ENCODE measurements at regions not wholly inside any gene's neighbourhood (a gene's known extent, or its start where the extent isn't known, plus 50 kb on each side); places are given as distances from the start of the nearest gene placed in this dataset.
A peak's percentile ranks its signal among the peaks of the same experiment; 100 is the strongest.
"Not testable (repeated sequence)": the region's sequence is repeated elsewhere in the genome, so short reads cannot be mapped to it uniquely, and the experiment has no call there.

- DNase-seq (no peak), ATAC-seq (no peak)
- Mint-ChIP-seq H3K27ac (no peak overlapping the region), H3K9me3 (peaks cover 0 to 8% (median 3%) of the 10 kb centered on the region in 9 donors), H3K4me3 (no peak overlapping the region), H3K4me1 (no peaks in the 10 kb centered on the region), H3K36me3 (no peaks in the 10 kb centered on the region), H3K27me3 (no peaks in the 10 kb centered on the region)
- POLR2A ChIA-PET: no interaction called here
Measured at GRCh38 chr2:52520644-52521043, 1247.0 kb upstream of the CHAC2 start.

DNA sequence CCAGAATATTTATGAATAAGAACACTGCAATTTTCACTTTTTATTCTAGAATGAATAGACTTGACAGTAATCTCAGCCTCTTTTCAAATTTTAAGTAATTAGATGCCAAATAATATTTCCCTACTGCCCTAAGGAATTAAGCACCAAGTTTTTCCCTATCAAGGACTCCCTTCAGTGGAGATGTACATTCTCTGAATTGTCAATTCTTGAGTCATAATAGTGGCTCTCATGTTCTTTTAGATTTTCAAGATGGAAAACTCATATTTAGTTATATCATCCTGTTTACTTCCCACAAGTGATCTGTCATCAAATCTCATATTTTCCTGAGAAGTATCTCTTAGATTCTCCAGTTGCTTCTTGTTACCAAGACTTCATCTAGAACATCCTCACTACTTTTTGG lies 1248.9 kb upstream of the CHAC2 start:
- Mint-ChIP-seq H3K4me1 (no peaks in the 10 kb centered on the region), H3K9me3 (peaks cover 0 to 14% (median 3%) of the 10 kb centered on the region in 9 donors), H3K4me3 (no peak overlapping the region), H3K36me3 (no peaks in the 10 kb centered on the region), H3K27ac (no peak overlapping the region), H3K27me3 (no peaks in the 10 kb centered on the region)
- DNase-seq (no peak), ATAC-seq (no peak)
- POLR2A ChIA-PET: no interaction called here

DNA sequence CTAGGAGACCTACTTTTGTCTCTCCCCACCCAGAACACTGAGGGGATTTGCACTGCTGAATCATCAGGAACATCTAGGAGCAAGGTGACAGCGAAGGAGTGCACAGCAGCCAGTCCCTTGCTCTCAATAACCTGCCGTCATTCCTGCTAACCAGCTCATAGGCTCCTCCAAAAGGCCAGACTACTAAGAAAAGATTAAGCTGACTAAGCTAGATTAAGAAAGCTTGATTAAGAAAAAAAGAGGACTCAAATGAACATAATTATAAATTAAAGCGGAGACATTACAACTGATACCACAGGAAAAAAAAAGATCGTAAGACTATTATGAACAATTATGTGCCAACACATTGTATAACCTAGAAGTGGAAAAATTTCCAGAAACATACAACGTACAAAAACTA lies 1254.8 kb upstream of the CHAC2 start:
- no peaks in the 10 kb centered on the region for H3K36me3 Mint-ChIP-seq
- DNase-seq (no peak), ATAC-seq (no peak)
- no peak overlapping the region for H3K27ac Mint-ChIP-seq
- no peaks in the 10 kb centered on the region for H3K4me1 Mint-ChIP-seq
- H3K27me3 Mint-ChIP-seq: no peaks in the 10 kb centered on the region
- POLR2A ChIA-PET: no interaction called here
- H3K4me3 Mint-ChIP-seq: no peak overlapping the region
- peaks cover 0 to 22% (median 3%) of the 10 kb centered on the region in 9 donors for H3K9me3 Mint-ChIP-seq

DNA sequence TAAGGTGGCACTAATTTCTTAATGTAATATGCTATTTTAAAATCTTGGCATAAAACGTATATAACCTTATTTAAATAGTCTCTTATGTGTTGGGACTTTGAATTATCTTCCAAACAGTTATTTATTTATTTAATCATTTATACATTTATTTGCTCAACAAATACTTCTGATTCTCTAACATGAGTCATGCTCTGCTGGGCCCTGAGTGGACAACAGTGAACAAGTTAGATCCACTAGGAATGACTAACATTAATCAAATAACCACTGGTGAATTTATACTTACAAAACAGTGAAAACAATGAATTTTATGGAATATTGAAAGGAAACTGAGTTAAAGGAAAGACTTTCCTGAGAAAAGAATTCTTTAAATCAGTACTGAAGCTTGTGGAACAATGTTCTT lies 1257.2 kb upstream of the CHAC2 start:
- no peaks in the 10 kb centered on the region for H3K27me3 Mint-ChIP-seq
- no peak overlapping the region for H3K4me3 Mint-ChIP-seq
- H3K9me3 Mint-ChIP-seq: peaks cover 0 to 21% (median 3%) of the 10 kb centered on the region in 9 donors
- ATAC-seq (no peak), DNase-seq (no peak)
- H3K4me1 Mint-ChIP-seq: no peaks in the 10 kb centered on the region
- H3K27ac Mint-ChIP-seq: no peak overlapping the region
- POLR2A ChIA-PET: no interaction called here
- no peaks in the 10 kb centered on the region for H3K36me3 Mint-ChIP-seq

GRCh38 chr2:52502476-52502860 lies 1265.1 kb upstream of the CHAC2 start:
- H3K27me3 Mint-ChIP-seq: no peaks in the 10 kb centered on the region
- no peak overlapping the region for H3K27ac Mint-ChIP-seq
- H3K4me1 Mint-ChIP-seq: no peaks in the 10 kb centered on the region
- H3K4me3 Mint-ChIP-seq: no peak overlapping the region
- peaks cover 0 to 28% (median 7%) of the 10 kb centered on the region in 9 donors for H3K9me3 Mint-ChIP-seq
- DNase-seq: no peak
- POLR2A ChIA-PET: no interaction called here
- no peak for ATAC-seq
- no peaks in the 10 kb centered on the region for H3K36me3 Mint-ChIP-seq

DNA sequence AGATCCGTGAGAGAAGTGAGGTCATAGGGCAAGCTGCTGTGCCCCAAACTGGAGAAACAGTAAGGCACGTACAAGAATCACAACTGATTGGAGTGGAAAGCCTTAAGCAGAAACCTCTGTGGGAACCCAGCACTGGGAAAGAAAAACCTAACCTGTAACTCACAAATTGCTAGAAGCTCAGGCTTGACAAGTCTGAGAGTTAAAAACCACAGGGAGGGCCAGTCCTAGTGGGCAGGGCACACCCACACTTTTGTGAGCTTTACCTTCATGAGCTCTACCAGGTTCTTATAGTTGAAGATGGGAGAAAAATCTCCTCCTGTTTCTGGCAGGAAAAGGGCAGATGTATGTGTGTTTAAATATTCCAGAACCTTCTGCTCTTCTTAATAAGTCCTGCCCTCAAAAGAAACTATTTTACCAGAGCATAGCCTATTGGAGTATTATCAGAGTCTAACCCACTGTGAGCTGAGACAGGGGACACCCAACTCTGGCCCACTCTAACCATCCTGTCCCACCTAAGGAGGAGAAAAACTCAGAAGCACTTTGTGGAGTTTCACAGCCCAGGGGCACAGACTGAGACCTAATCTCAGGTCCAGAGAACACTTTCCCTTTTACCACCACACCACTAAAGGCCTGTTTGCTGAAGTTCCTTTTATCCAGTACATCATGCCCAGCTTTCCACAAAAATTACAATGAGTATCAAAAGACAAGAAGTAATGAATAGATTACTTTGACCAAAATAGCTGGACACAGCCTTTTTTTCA lies 1265.7 kb upstream of the CHAC2 start:
- ATAC-seq: no peak
- H3K4me1 Mint-ChIP-seq: no peaks in the 10 kb centered on the region
- H3K9me3 Mint-ChIP-seq: peaks cover 0 to 26% (median 7%) of the 10 kb centered on the region in 9 donors
- no peak overlapping the region for H3K4me3 Mint-ChIP-seq
- DNase-seq: no peak
- no peaks in the 10 kb centered on the region for H3K27me3 Mint-ChIP-seq
- POLR2A ChIA-PET: no interaction called here
- no peaks in the 10 kb centered on the region for H3K36me3 Mint-ChIP-seq
- H3K27ac Mint-ChIP-seq: no peak overlapping the region

- H3K27me3 Mint-ChIP-seq: no peaks in the 10 kb centered on the region
- no peaks in the 10 kb centered on the region for H3K36me3 Mint-ChIP-seq
- POLR2A ChIA-PET: no interaction called here
- peaks cover 0 to 28% (median 7%) of the 10 kb centered on the region in 9 donors for H3K9me3 Mint-ChIP-seq
- DNase-seq (no peak), ATAC-seq (no peak)
- H3K27ac Mint-ChIP-seq: no peak overlapping the region
- no peak overlapping the region for H3K4me3 Mint-ChIP-seq
- no peaks in the 10 kb centered on the region for H3K4me1 Mint-ChIP-seq
Measured at GRCh38 chr2:52500561-52500960, 1267.0 kb upstream of the CHAC2 start.

- POLR2A ChIA-PET: no interaction called here
- Mint-ChIP-seq H3K36me3 (no peaks in the 10 kb centered on the region), H3K4me3 (no peak overlapping the region), H3K27ac (peak overlapping the region in 1 of 10 donors; percentile 32), H3K9me3 (peaks cover 0 to 27% (median 7%) of the 10 kb centered on the region in 9 donors), H3K4me1 (no peaks in the 10 kb centered on the region), H3K27me3 (no peaks in the 10 kb centered on the region)
- ATAC-seq (no peak), DNase-seq (no peak)
Measured at GRCh38 chr2:52498077-52498750, 1269.4 kb upstream of the CHAC2 start.

GRCh38 chr2:52495816-52496215 lies 1271.8 kb upstream of the CHAC2 start:
- no peak overlapping the region for H3K27ac Mint-ChIP-seq
- H3K4me3 Mint-ChIP-seq: no peak overlapping the region
- no peaks in the 10 kb centered on the region for H3K27me3 Mint-ChIP-seq
- no peak for ATAC-seq
- POLR2A ChIA-PET: no interaction called here
- peaks cover 0 to 2% (median 0%) of the 10 kb centered on the region in 4 donors for H3K4me1 Mint-ChIP-seq
- DNase-seq: no peak
- peaks cover 5 to 32% (median 13%) of the 10 kb centered on the region in 9 donors for H3K9me3 Mint-ChIP-seq
- H3K36me3 Mint-ChIP-seq: peaks cover 0 to 5% (median 0%) of the 10 kb centered on the region in 3 donors

DNA sequence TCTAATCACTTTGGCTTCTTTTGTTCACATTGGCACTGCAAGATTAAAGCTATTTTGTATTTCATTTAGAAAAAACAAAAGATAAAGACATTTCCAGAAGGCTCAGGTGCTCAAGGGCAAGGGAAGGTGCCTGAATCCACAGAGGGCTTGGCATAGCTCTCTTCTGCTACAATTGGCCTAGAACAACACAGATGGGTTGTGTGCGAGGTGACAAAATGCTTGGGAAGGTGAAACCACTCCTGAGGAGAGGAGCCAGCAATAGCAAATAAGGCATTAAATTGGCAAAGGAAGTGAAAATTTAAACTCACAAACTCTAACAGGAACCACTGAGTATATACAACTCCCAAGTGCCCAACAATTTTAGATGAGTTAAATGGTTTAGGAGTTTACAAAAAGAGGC lies 1290.4 kb upstream of the CHAC2 start:
- Mint-ChIP-seq H3K4me1 (no peaks in the 10 kb centered on the region), H3K27me3 (no peaks in the 10 kb centered on the region), H3K36me3 (no peaks in the 10 kb centered on the region), H3K27ac (no peak overlapping the region), H3K9me3 (peaks cover 0 to 19% (median 4%) of the 10 kb centered on the region in 9 donors), H3K4me3 (no peak overlapping the region)
- ATAC-seq (no peak), DNase-seq (no peak)
- POLR2A ChIA-PET: no interaction called here

GRCh38 chr2:52475590-52475989 lies 1292.0 kb upstream of the CHAC2 start:
- POLR2A ChIA-PET: no interaction called here
- Mint-ChIP-seq H3K9me3 (peaks cover 0 to 19% (median 4%) of the 10 kb centered on the region in 9 donors), H3K36me3 (no peaks in the 10 kb centered on the region), H3K4me3 (no peak overlapping the region), H3K4me1 (no peaks in the 10 kb centered on the region), H3K27ac (no peak overlapping the region), H3K27me3 (no peaks in the 10 kb centered on the region)
- ATAC-seq (no peak), DNase-seq (no peak)

DNA sequence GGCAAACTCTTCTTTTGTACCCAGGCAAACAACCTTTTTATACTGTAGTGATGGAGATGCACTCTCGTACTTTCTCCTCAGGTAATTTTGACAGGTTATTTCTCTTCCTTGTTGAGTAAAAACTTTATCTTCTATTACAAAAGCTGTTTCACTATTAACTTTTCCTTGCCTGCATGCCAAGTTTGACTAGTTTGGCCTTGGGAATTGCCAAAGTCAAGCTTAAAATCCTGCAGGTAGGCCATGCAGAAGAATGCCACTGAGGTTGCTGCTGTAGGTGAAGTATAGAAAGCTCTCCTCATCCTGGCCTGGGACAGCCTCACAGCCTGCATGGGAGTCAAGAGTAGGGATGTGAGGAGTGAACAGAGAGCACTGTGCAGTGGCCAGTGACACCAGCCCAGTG lies 1293.5 kb upstream of the CHAC2 start:
- Mint-ChIP-seq H3K4me1 (no peaks in the 10 kb centered on the region), H3K27me3 (no peaks in the 10 kb centered on the region), H3K27ac (no peak overlapping the region), H3K4me3 (no peak overlapping the region), H3K9me3 (peaks cover 0 to 13% (median 7%) of the 10 kb centered on the region in 9 donors), H3K36me3 (no peaks in the 10 kb centered on the region)
- DNase-seq: no peak
- POLR2A ChIA-PET: no interaction called here
- ATAC-seq: no peak

- DNase-seq: no peak
- Mint-ChIP-seq H3K27ac (no peak overlapping the region), H3K4me3 (no peak overlapping the region), H3K27me3 (no peaks in the 10 kb centered on the region), H3K36me3 (no peaks in the 10 kb centered on the region), H3K4me1 (no peaks in the 10 kb centered on the region), H3K9me3 (peaks cover 0 to 12% (median 7%) of the 10 kb centered on the region in 9 donors)
- POLR2A ChIA-PET: no interaction called here
- ATAC-seq: no peak
Measured at GRCh38 chr2:52473526-52473925, 1294.1 kb upstream of the CHAC2 start.

DNA sequence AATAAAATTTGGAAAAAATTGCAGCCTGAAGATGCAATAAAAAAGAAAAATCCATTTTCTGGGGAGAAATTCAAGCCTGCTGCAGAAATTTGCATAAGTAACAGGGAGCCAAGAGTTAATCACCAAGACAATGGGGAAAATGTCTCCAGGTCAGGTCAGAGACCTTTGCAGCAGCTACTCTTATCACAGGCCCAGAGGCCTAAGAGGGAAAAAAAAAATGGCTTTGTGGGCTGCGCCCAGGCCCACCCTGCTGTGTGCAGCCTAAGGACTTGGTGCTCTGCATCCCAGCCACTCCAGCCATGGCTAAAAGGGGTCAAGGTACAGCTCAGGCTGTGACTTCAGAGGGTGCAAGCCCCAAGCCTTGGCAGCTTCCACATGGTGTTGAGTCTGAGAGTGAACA lies 1297.1 kb upstream of the CHAC2 start:
- H3K9me3 Mint-ChIP-seq, H3K36me3 Mint-ChIP-seq, H3K4me1 Mint-ChIP-seq, ATAC-seq, H3K27ac Mint-ChIP-seq, H3K27me3 Mint-ChIP-seq, H3K4me3 Mint-ChIP-seq, POLR2A ChIA-PET, DNase-seq: not testable (repeated sequence)

Measured in naive thymus-derived CD8-positive, alpha-beta T cell (primary cell).